Choroid plexus epithelial cell (primary cell): ENCODE measurements at regions not wholly inside any gene's neighbourhood (a gene's known extent, or its start where the extent isn't known, plus 50 kb on each side); places are given as distances from the start of the nearest gene placed in this dataset.

Experiments used
- DNase-seq: peaks from one replicate; pipeline ENCODE4 v3.0.0-alpha.2; 2010; ENCODE audit warnings: low read depth
- H3K4me3 ChIP-seq: 2 replicates; pipeline ENCODE4 v1.5.1; 2011; ENCODE audit warnings: low read depth, mild to moderate bottlenecking, control low read depth, low read length, moderate library complexity
- TF ChIP-seq, protein P1 (sequence below): conservative IDR thresholded peaks from 2 replicates; pipeline ENCODE4 v1.5.1; 2011; ENCODE audit warnings: low read depth, mild to moderate bottlenecking, control low read depth, inconsistent platforms, low read length, moderate library complexity

DNA sequence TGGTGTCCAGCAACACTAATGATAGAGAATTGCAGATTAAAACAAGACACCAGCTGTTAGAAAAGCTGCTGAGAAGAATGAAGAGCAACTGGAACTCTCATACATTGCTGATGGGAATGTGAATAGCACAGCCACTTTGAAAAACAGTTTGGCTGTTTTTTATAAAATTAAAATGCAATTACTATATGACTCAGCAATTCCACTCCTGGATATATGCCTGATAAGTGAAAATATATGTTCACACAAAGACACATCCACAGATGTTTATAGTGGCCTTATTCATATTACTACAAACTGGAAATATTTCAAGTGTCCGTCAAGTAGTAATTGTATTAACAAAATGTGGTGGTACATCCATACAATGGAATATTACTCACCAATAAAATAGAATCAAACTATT is 99.7 kb upstream of the HAO2 start:
- TF ChIP-seq, protein P1, sequence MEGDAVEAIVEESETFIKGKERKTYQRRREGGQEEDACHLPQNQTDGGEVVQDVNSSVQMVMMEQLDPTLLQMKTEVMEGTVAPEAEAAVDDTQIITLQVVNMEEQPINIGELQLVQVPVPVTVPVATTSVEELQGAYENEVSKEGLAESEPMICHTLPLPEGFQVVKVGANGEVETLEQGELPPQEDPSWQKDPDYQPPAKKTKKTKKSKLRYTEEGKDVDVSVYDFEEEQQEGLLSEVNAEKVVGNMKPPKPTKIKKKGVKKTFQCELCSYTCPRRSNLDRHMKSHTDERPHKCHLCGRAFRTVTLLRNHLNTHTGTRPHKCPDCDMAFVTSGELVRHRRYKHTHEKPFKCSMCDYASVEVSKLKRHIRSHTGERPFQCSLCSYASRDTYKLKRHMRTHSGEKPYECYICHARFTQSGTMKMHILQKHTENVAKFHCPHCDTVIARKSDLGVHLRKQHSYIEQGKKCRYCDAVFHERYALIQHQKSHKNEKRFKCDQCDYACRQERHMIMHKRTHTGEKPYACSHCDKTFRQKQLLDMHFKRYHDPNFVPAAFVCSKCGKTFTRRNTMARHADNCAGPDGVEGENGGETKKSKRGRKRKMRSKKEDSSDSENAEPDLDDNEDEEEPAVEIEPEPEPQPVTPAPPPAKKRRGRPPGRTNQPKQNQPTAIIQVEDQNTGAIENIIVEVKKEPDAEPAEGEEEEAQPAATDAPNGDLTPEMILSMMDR, result no peak
- no peak for DNase-seq
- H3K4me3 ChIP-seq, result no peak overlapping the region

DNA sequence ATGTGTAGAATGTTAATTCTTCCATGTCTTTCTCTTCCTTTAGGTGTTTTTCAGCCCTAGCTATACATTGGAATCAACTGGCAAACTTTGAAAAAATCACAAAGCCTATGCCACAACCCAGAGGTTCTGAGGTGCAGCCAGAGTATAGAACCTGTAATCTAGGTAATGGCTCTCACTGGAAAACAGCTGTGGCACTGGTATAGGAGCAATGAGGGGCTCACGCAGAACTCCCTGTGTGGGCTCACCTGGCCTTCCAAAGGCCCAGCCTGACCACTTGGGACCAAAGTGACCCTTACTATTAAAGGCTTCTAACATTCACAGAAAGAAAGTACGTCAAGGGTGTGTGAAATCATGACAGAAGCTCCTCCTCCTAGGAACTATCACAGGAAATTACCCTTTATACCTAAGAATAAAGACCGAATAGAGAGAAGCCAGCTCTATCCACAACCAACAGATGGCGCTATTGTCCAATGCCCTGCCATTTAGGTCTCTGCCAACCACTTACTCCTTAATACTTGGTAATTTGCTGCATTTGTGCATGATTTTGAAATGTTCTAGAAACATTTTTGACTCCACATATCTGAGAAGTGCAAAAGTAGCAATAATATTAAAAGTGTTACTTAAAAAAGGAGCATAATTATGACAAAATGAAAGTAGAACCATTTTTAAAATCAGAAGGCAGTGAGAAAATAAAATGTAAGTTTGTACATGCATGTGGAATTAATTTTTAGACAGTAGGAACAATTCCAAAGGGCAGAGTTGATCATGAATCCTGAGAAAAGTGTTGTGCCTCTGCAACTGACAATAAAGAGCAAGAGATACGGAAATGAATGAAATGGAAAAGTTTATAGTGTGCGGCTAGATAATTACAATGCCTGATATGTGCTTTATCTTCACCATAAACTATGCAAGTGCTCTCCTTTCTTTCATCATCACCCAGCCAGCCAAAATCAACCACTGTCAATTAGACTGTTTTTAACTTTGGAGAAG is 93.1 kb upstream of the HAO2 start:
- peak; percentile 85 for DNase-seq
- TF ChIP-seq, protein P1, result peak; percentile 95
- no peak overlapping the region for H3K4me3 ChIP-seq

DNA sequence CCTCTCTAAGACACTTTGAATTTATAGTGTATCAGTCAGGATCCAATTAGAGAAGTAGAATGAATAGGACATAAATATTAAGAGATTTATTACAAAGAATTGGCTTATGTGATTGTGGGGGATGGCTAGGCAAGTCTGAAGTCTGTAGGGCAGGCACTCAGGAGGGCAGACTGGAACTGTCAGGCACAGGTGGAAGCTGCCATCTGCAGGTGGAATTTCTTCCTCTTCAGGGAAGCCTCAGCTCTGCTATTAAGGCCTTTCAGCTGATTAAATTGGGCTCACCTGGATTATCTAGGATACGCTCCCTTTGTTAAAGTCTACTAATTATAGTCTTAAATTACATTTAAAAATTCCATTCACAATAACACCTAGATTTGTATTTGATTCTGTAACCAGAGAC is 92.0 kb upstream of the HAO2 start:
- TF ChIP-seq, protein P1, result peak; percentile 30
- no peak overlapping the region for H3K4me3 ChIP-seq
- peak; percentile 31 for DNase-seq

DNA sequence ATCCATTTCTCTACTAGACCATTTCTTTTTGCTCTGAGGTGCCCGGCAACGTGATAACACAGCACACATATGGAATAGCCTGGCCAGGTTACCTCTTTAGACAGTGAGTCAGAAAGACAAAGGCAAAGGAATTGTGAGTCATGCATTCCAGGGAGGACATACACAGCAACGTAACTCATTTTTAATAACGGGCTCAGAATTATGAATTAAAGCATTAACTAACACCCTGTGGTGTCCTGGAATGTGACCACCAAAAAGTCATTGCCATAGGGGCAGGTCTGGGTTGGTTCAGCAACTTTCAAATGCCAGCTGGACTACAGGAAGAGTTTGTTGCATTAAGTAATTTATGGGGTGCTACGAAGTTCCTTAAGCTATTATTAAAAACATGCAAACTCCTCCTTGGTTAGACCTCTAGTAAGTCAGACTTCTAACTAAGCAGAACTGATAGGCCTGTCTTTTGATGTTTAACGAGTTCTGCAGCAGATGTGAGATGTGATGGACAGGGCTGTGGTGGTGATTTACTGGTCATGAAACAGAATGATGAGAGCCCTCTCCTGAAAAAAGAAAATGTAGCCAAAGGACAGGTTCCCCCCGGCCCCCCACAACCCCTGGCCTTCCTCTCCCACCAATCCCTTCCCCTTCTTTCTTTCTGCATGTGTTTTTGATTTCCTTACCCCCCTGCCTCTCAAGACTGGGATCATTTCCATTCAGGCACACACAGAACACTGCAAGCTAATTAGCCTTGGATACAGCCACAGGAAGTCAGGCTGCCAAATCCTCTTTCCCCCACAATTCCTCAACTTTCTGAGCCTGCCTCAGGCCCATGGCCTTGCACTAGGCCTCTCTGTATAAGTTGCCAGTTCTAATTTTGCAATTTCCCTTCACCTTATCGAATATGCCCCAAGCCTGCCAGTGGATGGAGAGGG is 88.9 kb upstream of the HAO2 start:
- peak; percentile 91 for DNase-seq
- TF ChIP-seq, protein P1, result no peak
- no peak overlapping the region for H3K4me3 ChIP-seq

DNA sequence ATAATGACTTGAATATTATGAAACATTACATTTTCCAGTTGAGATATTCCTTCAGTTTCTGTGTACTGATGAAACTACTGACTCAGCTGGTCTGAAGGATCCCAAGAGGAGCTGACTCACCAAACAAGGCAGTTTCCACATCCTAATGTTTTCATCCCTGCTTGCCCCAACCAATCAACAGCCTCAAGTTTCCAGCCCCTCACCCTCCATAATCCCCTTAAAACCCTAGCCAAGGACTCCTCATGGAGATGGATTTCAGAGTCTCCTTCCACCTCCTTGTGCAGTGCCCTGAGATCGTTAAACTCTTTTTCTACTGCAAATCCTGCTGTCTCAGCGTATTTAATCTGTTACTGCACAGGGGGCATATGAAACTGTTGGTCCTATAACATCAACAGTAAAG is 83.1 kb upstream of the HAO2 start:
- DNase-seq, result peak; percentile 91

DNA sequence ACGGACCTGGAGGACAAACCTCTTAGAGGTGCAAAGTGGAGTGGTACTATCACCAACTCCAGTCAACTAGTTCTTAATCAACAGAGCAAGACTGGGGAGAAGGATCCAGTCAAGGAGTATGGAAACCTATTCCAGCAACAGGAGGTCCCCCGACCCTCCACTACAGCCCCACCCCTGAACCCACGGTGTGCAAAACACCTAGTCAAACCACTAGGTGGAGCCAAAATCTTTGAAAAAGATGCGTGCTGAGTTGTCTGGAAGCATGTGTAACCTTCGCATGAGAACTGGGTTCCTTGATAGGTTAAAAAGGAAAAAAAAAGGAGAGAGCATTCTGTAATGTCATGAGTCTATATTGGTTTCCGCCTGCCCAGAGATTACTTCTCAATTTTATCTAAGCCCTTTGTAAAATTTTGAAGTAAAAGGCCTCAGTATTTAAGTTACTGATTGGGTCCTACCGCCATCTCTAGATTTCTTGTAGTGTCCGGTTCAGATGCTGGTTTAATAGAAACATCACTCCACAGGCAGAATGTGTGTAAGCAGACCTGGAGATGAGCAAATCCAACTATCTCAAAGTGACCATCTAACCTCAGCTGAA is 81.9 kb upstream of the HAO2 start:
- TF ChIP-seq, protein P1, result peak; percentile 78
- no peak overlapping the region for H3K4me3 ChIP-seq
- peak; percentile 73 for DNase-seq

More for the DNA sequence above, 83.1 kb upstream of the HAO2 start:
- TF ChIP-seq, protein P1, result no peak
- H3K4me3 ChIP-seq, result no peak overlapping the region
